ENCODE measurements at regions not wholly inside any gene's neighbourhood (a gene's known extent, or its start where the extent isn't known, plus 50 kb on each side); places are given as distances from the start of the nearest gene placed in this dataset.

- DNase-seq, result no peak
These were observed 244.7 kb upstream of the GPR26 start for GRCh38 chr10:123421461-123421860.

GRCh38 chr10:123422261-123422660 lies 243.9 kb upstream of the GPR26 start:
- DNase-seq, result no peak

- DNase-seq, result no peak
These were observed 241.6 kb upstream of the GPR26 start for GRCh38 chr10:123424537-123424936.

- no peak for DNase-seq
These were observed 240.5 kb upstream of the GPR26 start for GRCh38 chr10:123425680-123426079.

- no peak for DNase-seq
These were observed 238.9 kb upstream of the GPR26 start for GRCh38 chr10:123427165-123427786.

- DNase-seq, result no peak
These were observed 237.8 kb upstream of the GPR26 start for GRCh38 chr10:123428391-123428790.

- DNase-seq, result no peak
These were observed 236.4 kb upstream of the GPR26 start for GRCh38 chr10:123429706-123430221.

- DNase-seq, result no peak
These were observed 232.6 kb upstream of the GPR26 start for GRCh38 chr10:123433539-123433938.

GRCh38 chr10:123434435-123435039 lies 231.6 kb upstream of the GPR26 start:
- no peak for DNase-seq

- no peak for DNase-seq
These were observed 223.3 kb upstream of the GPR26 start for GRCh38 chr10:123442901-123443300.

- no peak for DNase-seq
These were observed 222.2 kb upstream of the GPR26 start for GRCh38 chr10:123443924-123444323.

- no peak for DNase-seq
These were observed 220.8 kb upstream of the GPR26 start for GRCh38 chr10:123445261-123445775.

GRCh38 chr10:123446449-123447156 lies 219.6 kb upstream of the GPR26 start:
- no peak for DNase-seq

- DNase-seq, result no peak
These were observed 216.8 kb upstream of the GPR26 start for GRCh38 chr10:123449234-123449962.

GRCh38 chr10:123450956-123451605 lies 215.1 kb upstream of the GPR26 start:
- no peak for DNase-seq

GRCh38 chr10:123451618-123452245 lies 214.4 kb upstream of the GPR26 start:
- DNase-seq, result no peak

GRCh38 chr10:123454987-123455386 lies 211.2 kb upstream of the GPR26 start:
- no peak for DNase-seq

GRCh38 chr10:123455861-123456260 lies 210.3 kb upstream of the GPR26 start:
- no peak for DNase-seq

GRCh38 chr10:123458933-123459332 lies 207.2 kb upstream of the GPR26 start:
- DNase-seq, result no peak

GRCh38 chr10:123459371-123460091 lies 206.6 kb upstream of the GPR26 start:
- no peak for DNase-seq

GRCh38 chr10:123462246-123462645 lies 203.9 kb upstream of the GPR26 start:
- no peak for DNase-seq
